Neural crest cell (in vitro differentiated cells): ENCODE measurements at regions not wholly inside any gene's neighbourhood (a gene's known extent, or its start where the extent isn't known, plus 50 kb on each side); places are given as distances from the start of the nearest gene placed in this dataset.

Experiments used
- DNase-seq: peaks from one replicate; pipeline ENCODE4 v3.0.0; 2021; ENCODE audit warnings: low read depth, mixed read lengths, low spot score
- H3K27ac Mint-ChIP-seq: one replicate; pipeline ENCODE4 v1.8.0; 2021; ENCODE audit warnings: mild to moderate bottlenecking, mixed read lengths; ENCODE audit not compliant: unreplicated experiment
- H3K27me3 Mint-ChIP-seq: 2 replicates; pipeline ENCODE4 v1.8.0; 2021; ENCODE audit warnings: low read depth, mild to moderate bottlenecking, mixed read lengths
- H3K36me3 Mint-ChIP-seq: 2 replicates; pipeline ENCODE4 v1.8.0; 2021; ENCODE audit warnings: low read depth, mild to moderate bottlenecking, mixed read lengths
- H3K4me1 Mint-ChIP-seq: 2 replicates; pipeline ENCODE4 v1.8.0; 2021; ENCODE audit warnings: mixed read lengths
- H3K4me3 Mint-ChIP-seq: one replicate; pipeline ENCODE4 v1.8.0; 2021; ENCODE audit warnings: mild to moderate bottlenecking, mixed read lengths
- H3K9me3 Mint-ChIP-seq: 2 replicates; pipeline ENCODE4 v1.8.0; 2021; ENCODE audit warnings: mixed read lengths
- CTCF ChIP-seq: fragments of 200-600 bp; sonication (generic); conservative IDR thresholded peaks from 2 replicates; pipeline ENCODE4 v1.5.0; 2021; ENCODE audit warnings: antibody characterized with exemption, mild to moderate bottlenecking

GRCh38 chr9:81122749-81123148 is 566.6 kb downstream of the TLE1 start:
- no peak overlapping the region for H3K27ac Mint-ChIP-seq
- no peak for TF ChIP-seq CTCF
- peaks cover 2% of the 10 kb centered on the region for H3K9me3 Mint-ChIP-seq
- H3K27me3 Mint-ChIP-seq: no peaks in the 10 kb centered on the region
- no peak for DNase-seq
- no peaks in the 10 kb centered on the region for H3K36me3 Mint-ChIP-seq
- no peaks in the 10 kb centered on the region for H3K4me1 Mint-ChIP-seq
- H3K4me3 Mint-ChIP-seq: no peak overlapping the region

DNA sequence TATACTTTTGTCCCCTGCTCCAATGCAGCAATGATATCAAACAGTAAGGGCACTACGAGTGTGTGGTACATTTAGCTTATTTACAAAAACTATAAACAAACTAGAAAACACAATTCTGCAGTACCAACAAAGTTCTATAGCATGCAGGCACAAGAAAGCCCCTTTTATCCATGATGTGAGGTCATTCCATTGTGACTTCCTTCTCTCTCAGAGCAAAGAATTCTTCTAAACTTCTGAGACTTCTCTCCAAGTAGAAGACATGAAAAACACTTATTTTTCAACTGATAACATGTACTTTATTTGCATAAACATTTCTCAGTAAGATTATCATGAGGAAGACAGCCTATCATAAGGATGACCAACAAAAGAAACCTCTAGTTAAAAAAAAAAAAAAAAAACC is 569.8 kb downstream of the TLE1 start:
- Mint-ChIP-seq H3K27me3 (no peaks in the 10 kb centered on the region), H3K4me3 (no peak overlapping the region), H3K4me1 (peaks cover 7% of the 10 kb centered on the region), H3K9me3 (peaks cover 2% of the 10 kb centered on the region), H3K36me3 (no peaks in the 10 kb centered on the region), H3K27ac (no peak overlapping the region)
- TF ChIP-seq CTCF: no peak
- no peak for DNase-seq

GRCh38 chr9:81118416-81118815 is 570.9 kb downstream of the TLE1 start:
- peaks cover 12% of the 10 kb centered on the region for H3K4me1 Mint-ChIP-seq
- peaks cover 2% of the 10 kb centered on the region for H3K9me3 Mint-ChIP-seq
- no peak overlapping the region for H3K27ac Mint-ChIP-seq
- no peak for TF ChIP-seq CTCF
- no peak overlapping the region for H3K4me3 Mint-ChIP-seq
- H3K27me3 Mint-ChIP-seq: no peaks in the 10 kb centered on the region
- no peaks in the 10 kb centered on the region for H3K36me3 Mint-ChIP-seq
- no peak for DNase-seq

GRCh38 chr9:81116340-81117137 is 572.8 kb downstream of the TLE1 start:
- no peak overlapping the region for H3K4me3 Mint-ChIP-seq
- H3K27me3 Mint-ChIP-seq: no peaks in the 10 kb centered on the region
- no peak overlapping the region for H3K27ac Mint-ChIP-seq
- peaks cover 20% of the 10 kb centered on the region for H3K4me1 Mint-ChIP-seq
- H3K9me3 Mint-ChIP-seq: peaks cover under 1% of the 10 kb centered on the region
- TF ChIP-seq CTCF: no peak
- H3K36me3 Mint-ChIP-seq: no peaks in the 10 kb centered on the region
- no peak for DNase-seq

- H3K27ac Mint-ChIP-seq: no peak overlapping the region
- H3K4me3 Mint-ChIP-seq: no peak overlapping the region
- TF ChIP-seq CTCF: no peak
- no peaks in the 10 kb centered on the region for H3K27me3 Mint-ChIP-seq
- DNase-seq: no peak
- no peaks in the 10 kb centered on the region for H3K9me3 Mint-ChIP-seq
- H3K36me3 Mint-ChIP-seq: no peaks in the 10 kb centered on the region
- H3K4me1 Mint-ChIP-seq: peaks cover 20% of the 10 kb centered on the region
Observed at GRCh38 chr9:81113453-81114124, 575.8 kb downstream of the TLE1 start.
